Stimulated activated CD4-positive, alpha-beta T cell treated with anti-CD3 and anti-CD28 coated beads, Interleukin-2, amount 100 ng/mL, for 48 hours (primary cell): ENCODE measurements at regions not wholly inside any gene's neighbourhood (a gene's known extent, or its start where the extent isn't known, plus 50 kb on each side); places are given as distances from the start of the nearest gene placed in this dataset.
"Not testable (repeated sequence)": the region's sequence is repeated elsewhere in the genome, so short reads cannot be mapped to it uniquely, and the experiment has no call there.

Experiments
- DNase-seq, 2 donors: peaks; one replicate each; pipeline ENCODE4 v3.0.0-alpha.2; 2020

- no peak for DNase-seq
Measured at GRCh38 chr3:118504906-118505305, 529.7 kb downstream of the IGSF11 start.

GRCh38 chr3:118505784-118506183 lies 528.9 kb downstream of the IGSF11 start:
- no peak for DNase-seq

GRCh38 chr3:118511402-118511801 lies 523.2 kb downstream of the IGSF11 start:
- no peak for DNase-seq

GRCh38 chr3:118512301-118512700 lies 522.3 kb downstream of the IGSF11 start:
- DNase-seq = no peak

- DNase-seq = no peak
Measured at GRCh38 chr3:118525077-118525476, 509.6 kb downstream of the IGSF11 start.

- no peak for DNase-seq
Measured at GRCh38 chr3:118526758-118527513, 507.7 kb downstream of the IGSF11 start.

- DNase-seq = no peak
Measured at GRCh38 chr3:118527514-118528044, 507.1 kb downstream of the IGSF11 start.

- DNase-seq = no peak
Measured at GRCh38 chr3:118529554-118529953, 505.1 kb downstream of the IGSF11 start.

- DNase-seq = no peak
Measured at GRCh38 chr3:118530350-118530922, 504.2 kb downstream of the IGSF11 start.

GRCh38 chr3:118530927-118531356 lies 503.7 kb downstream of the IGSF11 start:
- DNase-seq = not testable (repeated sequence)

- no peak for DNase-seq
Measured at GRCh38 chr3:118531816-118532215, 502.8 kb downstream of the IGSF11 start.

- no peak for DNase-seq
Measured at GRCh38 chr3:118533676-118534075, 501.0 kb downstream of the IGSF11 start.

- no peak for DNase-seq
Measured at GRCh38 chr3:118534519-118534918, 500.1 kb downstream of the IGSF11 start.

GRCh38 chr3:118536764-118537163 lies 497.9 kb downstream of the IGSF11 start:
- DNase-seq = no peak

GRCh38 chr3:118537454-118537853 lies 497.2 kb downstream of the IGSF11 start:
- no peak for DNase-seq

- no peak for DNase-seq
Measured at GRCh38 chr3:118538187-118538586, 496.5 kb downstream of the IGSF11 start.

GRCh38 chr3:118539820-118540447 lies 494.7 kb downstream of the IGSF11 start:
- DNase-seq = not testable (repeated sequence)

- DNase-seq = not testable (repeated sequence)
Measured at GRCh38 chr3:118540448-118540821, 494.2 kb downstream of the IGSF11 start.

- DNase-seq = no peak
Measured at GRCh38 chr3:118540826-118541225, 493.8 kb downstream of the IGSF11 start.

GRCh38 chr3:118541796-118542195 lies 492.9 kb downstream of the IGSF11 start:
- DNase-seq = no peak

- DNase-seq = no peak
Measured at GRCh38 chr3:118543832-118544231, 490.8 kb downstream of the IGSF11 start.

- no peak for DNase-seq
Measured at GRCh38 chr3:118544458-118544857, 490.2 kb downstream of the IGSF11 start.

- DNase-seq = no peak
Measured at GRCh38 chr3:118548434-118548833, 486.2 kb downstream of the IGSF11 start.

- DNase-seq = no peak
Measured at GRCh38 chr3:118550122-118550521, 484.5 kb downstream of the IGSF11 start.
